B cell (primary cell): ENCODE measurements at regions not wholly inside any gene's neighbourhood (a gene's known extent, or its start where the extent isn't known, plus 50 kb on each side); places are given as distances from the start of the nearest gene placed in this dataset.

Experiments
- EZH2 ChIP-seq: IDR thresholded peaks from 2 replicates; pipeline ENCODE4 v1.6.1; 2012; ENCODE audit warnings: borderline replicate concordance, low read depth, mild to moderate bottlenecking, moderate library complexity, low read length; ENCODE audit not compliant: insufficient read depth, poor library complexity, severe bottlenecking
- TF ChIP-seq, protein P1 (sequence below): fragments of 200-600 bp; IDR thresholded peaks from one replicate; pipeline ENCODE4 v1.8.0; 2022; ENCODE audit warnings: antibody characterized with exemption, mild to moderate bottlenecking

- TF ChIP-seq, protein P1, sequence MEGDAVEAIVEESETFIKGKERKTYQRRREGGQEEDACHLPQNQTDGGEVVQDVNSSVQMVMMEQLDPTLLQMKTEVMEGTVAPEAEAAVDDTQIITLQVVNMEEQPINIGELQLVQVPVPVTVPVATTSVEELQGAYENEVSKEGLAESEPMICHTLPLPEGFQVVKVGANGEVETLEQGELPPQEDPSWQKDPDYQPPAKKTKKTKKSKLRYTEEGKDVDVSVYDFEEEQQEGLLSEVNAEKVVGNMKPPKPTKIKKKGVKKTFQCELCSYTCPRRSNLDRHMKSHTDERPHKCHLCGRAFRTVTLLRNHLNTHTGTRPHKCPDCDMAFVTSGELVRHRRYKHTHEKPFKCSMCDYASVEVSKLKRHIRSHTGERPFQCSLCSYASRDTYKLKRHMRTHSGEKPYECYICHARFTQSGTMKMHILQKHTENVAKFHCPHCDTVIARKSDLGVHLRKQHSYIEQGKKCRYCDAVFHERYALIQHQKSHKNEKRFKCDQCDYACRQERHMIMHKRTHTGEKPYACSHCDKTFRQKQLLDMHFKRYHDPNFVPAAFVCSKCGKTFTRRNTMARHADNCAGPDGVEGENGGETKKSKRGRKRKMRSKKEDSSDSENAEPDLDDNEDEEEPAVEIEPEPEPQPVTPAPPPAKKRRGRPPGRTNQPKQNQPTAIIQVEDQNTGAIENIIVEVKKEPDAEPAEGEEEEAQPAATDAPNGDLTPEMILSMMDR = no peak
- no peak for TF ChIP-seq EZH2
Measured at GRCh38 chr2:228731517-228731916, 539.6 kb downstream of the PID1 start.
